ENCODE measurements at regions not wholly inside any gene's neighbourhood (a gene's known extent, or its start where the extent isn't known, plus 50 kb on each side); places are given as distances from the start of the nearest gene placed in this dataset.

DNA sequence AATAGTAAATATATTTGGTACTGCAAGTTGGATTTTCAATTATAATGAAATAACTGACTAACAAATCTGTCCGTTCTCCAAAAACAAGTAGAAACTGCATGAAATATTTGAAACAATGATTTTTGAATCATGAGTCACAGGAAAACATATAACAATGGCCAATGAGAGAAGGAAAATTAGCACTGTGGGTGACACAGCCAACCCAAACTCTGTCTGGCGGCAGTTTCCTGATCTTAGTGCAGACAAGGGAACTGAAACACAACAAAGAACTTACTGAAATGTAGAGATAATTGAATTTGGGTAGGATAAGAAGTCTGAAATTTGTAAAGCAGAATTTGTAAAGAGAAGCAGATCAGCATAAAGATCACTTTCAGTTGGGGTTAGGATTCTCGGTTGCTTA lies 2743.3 kb upstream of the PCDH20 start:
- TF ChIP-seq EZH2 (IDR thresholded peaks at IDR 0.05) = no peak
- TF ChIP-seq, protein P1, sequence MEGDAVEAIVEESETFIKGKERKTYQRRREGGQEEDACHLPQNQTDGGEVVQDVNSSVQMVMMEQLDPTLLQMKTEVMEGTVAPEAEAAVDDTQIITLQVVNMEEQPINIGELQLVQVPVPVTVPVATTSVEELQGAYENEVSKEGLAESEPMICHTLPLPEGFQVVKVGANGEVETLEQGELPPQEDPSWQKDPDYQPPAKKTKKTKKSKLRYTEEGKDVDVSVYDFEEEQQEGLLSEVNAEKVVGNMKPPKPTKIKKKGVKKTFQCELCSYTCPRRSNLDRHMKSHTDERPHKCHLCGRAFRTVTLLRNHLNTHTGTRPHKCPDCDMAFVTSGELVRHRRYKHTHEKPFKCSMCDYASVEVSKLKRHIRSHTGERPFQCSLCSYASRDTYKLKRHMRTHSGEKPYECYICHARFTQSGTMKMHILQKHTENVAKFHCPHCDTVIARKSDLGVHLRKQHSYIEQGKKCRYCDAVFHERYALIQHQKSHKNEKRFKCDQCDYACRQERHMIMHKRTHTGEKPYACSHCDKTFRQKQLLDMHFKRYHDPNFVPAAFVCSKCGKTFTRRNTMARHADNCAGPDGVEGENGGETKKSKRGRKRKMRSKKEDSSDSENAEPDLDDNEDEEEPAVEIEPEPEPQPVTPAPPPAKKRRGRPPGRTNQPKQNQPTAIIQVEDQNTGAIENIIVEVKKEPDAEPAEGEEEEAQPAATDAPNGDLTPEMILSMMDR (IDR thresholded peaks at IDR 0.05 in 2 of 3, conservative IDR thresholded peaks at IDR 0.05 in 1 of 3; ENCODE audit: borderline replicate concordance in 1 of 3, insufficient read depth in 1 of 3, low read depth in 2 of 3, low read length in 2 of 3) = no peak
- no peak for TF ChIP-seq POLR2A (IDR thresholded peaks at IDR 0.05; ENCODE audit: borderline replicate concordance, extremely low read depth, insufficient read depth, insufficient read length)
- TF ChIP-seq EGR1 (IDR thresholded peaks at IDR 0.05; ENCODE audit: low read depth) = no peak
- TF ChIP-seq YY1 (IDR thresholded peaks at IDR 0.05; ENCODE audit: extremely low read depth, insufficient replicate concordance, low read depth, low read length) = no peak
- no peak for TF ChIP-seq ZNF274 (IDR thresholded peaks at IDR 0.05; ENCODE audit: low read depth, low read length)
- TF ChIP-seq SRF (IDR thresholded peaks at IDR 0.05; ENCODE audit: low read depth) = no peak
- TF ChIP-seq, protein P2, sequence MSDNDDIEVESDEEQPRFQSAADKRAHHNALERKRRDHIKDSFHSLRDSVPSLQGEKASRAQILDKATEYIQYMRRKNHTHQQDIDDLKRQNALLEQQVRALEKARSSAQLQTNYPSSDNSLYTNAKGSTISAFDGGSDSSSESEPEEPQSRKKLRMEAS (IDR thresholded peaks at IDR 0.05) = no peak
- no peak for TF ChIP-seq CEBPB (IDR thresholded peaks at IDR 0.05; ENCODE audit: low read depth)

Measured in HCT116 (cell line).